Stimulated activated CD8-positive, alpha-beta memory T cell treated with anti-CD3 and anti-CD28 coated beads, Interleukin-2, amount 100 ng/mL, for 48 hours (primary cell): ENCODE measurements at regions not wholly inside any gene's neighbourhood (a gene's known extent, or its start where the extent isn't known, plus 50 kb on each side); places are given as distances from the start of the nearest gene placed in this dataset.

Experiments used
- DNase-seq, 2 donors: peaks; one replicate each; pipeline ENCODE4 v3.0.0-alpha.2; 2020; ENCODE audit warnings: low read depth in 2 of 2

GRCh38 chr3:9301091-9301490 is 51.6 kb upstream of the SRGAP3 start:
- DNase-seq: no peak

GRCh38 chr3:9301798-9302197 is 52.4 kb upstream of the SRGAP3 start:
- DNase-seq: no peak

GRCh38 chr3:9302425-9303181 is 53.2 kb upstream of the SRGAP3 start:
- peak; percentile 62 to 69 for DNase-seq

- DNase-seq: no peak
Measured at GRCh38 chr3:9308298-9308990, 54.4 kb upstream of the THUMPD3 start.

GRCh38 chr3:9310043-9310442 is 52.8 kb upstream of the THUMPD3 start:
- no peak for DNase-seq

GRCh38 chr3:9311228-9311627 is 51.6 kb upstream of the THUMPD3 start:
- DNase-seq: no peak
